ENCODE measurements at regions not wholly inside any gene's neighbourhood (a gene's known extent, or its start where the extent isn't known, plus 50 kb on each side); places are given as distances from the start of the nearest gene placed in this dataset.

GRCh38 chr12:4084573-4084972 is 189.0 kb upstream of the CCND2 start:
- no peak for DNase-seq (ENCODE audit: extremely low spot score)
- no peak for TF ChIP-seq CTCF (IDR thresholded peaks at IDR 0.05; ENCODE audit: control extremely low read depth, extremely low read depth, low read depth, missing control alignments)
- POLR2A ChIA-PET: no interaction called here
- CTCF ChIA-PET: interaction anchor here (0.8 to 1.9 kb wide), 3 partner anchors 12 to 115 kb away, joined by 3 to 7 read pairs (median 3); no protein-coding TSS in a partner anchor

- DNase-seq (ENCODE audit: extremely low spot score): no peak
- no peak for TF ChIP-seq CTCF (IDR thresholded peaks at IDR 0.05; ENCODE audit: control extremely low read depth, extremely low read depth, low read depth, missing control alignments)
- CTCF ChIA-PET: interaction anchor here (0.7 kb wide), 1 partner anchor 8 kb away, joined by 4 read pairs; no protein-coding TSS in a partner anchor
- POLR2A ChIA-PET: no interaction called here
Observed at GRCh38 chr12:4082809-4083403, 190.7 kb upstream of the CCND2 start.

- no peak for DNase-seq (ENCODE audit: extremely low spot score)
- ChIA-PET CTCF (no interaction called here), POLR2A (no interaction called here)
- no peak for TF ChIP-seq CTCF (IDR thresholded peaks at IDR 0.05; ENCODE audit: control extremely low read depth, extremely low read depth, low read depth, missing control alignments)
Observed at GRCh38 chr12:4080213-4080612, 193.3 kb upstream of the CCND2 start.

- ChIA-PET POLR2A (no interaction called here), CTCF (no interaction called here)
- no peak for DNase-seq (ENCODE audit: extremely low spot score)
- TF ChIP-seq CTCF (IDR thresholded peaks at IDR 0.05; ENCODE audit: control extremely low read depth, extremely low read depth, low read depth, missing control alignments): no peak
Observed at GRCh38 chr12:4074129-4074528, 199.4 kb upstream of the CCND2 start.

GRCh38 chr12:4069670-4070010 is 196.4 kb upstream of the PARP11 start:
- no peak for DNase-seq (ENCODE audit: extremely low spot score)
- no peak for TF ChIP-seq CTCF (IDR thresholded peaks at IDR 0.05; ENCODE audit: control extremely low read depth, extremely low read depth, low read depth, missing control alignments)
- ChIA-PET CTCF (interaction anchor here (1.0 kb wide), 1 partner anchor 9 kb away, joined by 3 read pairs; no protein-coding TSS in a partner anchor), POLR2A (no interaction called here)

- TF ChIP-seq CTCF (IDR thresholded peaks at IDR 0.05; ENCODE audit: control extremely low read depth, extremely low read depth, low read depth, missing control alignments): no peak
- ChIA-PET POLR2A (no interaction called here), CTCF (interaction anchor here (1.0 kb wide), 1 partner anchor 9 kb away, joined by 3 read pairs; no protein-coding TSS in a partner anchor)
- no peak for DNase-seq (ENCODE audit: extremely low spot score)
Observed at GRCh38 chr12:4068981-4069669, 195.9 kb upstream of the PARP11 start.

Measured in GM10248 (cell line).